ENCODE measurements at regions not wholly inside any gene's neighbourhood (a gene's known extent, or its start where the extent isn't known, plus 50 kb on each side); places are given as distances from the start of the nearest gene placed in this dataset.

- no peak overlapping the region for H3K4me3 ChIP-seq (replicated peaks in 1 of 2; ENCODE audit: low read depth in 2 of 2, low read length in 2 of 2)
- TF ChIP-seq, protein P1, sequence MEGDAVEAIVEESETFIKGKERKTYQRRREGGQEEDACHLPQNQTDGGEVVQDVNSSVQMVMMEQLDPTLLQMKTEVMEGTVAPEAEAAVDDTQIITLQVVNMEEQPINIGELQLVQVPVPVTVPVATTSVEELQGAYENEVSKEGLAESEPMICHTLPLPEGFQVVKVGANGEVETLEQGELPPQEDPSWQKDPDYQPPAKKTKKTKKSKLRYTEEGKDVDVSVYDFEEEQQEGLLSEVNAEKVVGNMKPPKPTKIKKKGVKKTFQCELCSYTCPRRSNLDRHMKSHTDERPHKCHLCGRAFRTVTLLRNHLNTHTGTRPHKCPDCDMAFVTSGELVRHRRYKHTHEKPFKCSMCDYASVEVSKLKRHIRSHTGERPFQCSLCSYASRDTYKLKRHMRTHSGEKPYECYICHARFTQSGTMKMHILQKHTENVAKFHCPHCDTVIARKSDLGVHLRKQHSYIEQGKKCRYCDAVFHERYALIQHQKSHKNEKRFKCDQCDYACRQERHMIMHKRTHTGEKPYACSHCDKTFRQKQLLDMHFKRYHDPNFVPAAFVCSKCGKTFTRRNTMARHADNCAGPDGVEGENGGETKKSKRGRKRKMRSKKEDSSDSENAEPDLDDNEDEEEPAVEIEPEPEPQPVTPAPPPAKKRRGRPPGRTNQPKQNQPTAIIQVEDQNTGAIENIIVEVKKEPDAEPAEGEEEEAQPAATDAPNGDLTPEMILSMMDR (IDR thresholded peaks at IDR 0.05; ENCODE audit: low read depth, low read length) = no peak
- DNase-seq (ENCODE audit: low read depth in 2 of 2) = no peak
Observed at GRCh38 chr10:130749911-130750310, 561.6 kb downstream of the TCERG1L start.

- no peak for DNase-seq (ENCODE audit: low read depth in 2 of 2)
- no peak overlapping the region for H3K4me3 ChIP-seq (replicated peaks in 1 of 2; ENCODE audit: low read depth in 2 of 2, low read length in 2 of 2)
- TF ChIP-seq, protein P1 (IDR thresholded peaks at IDR 0.05; ENCODE audit: low read depth, low read length) = no peak
Observed at GRCh38 chr10:130750441-130750840, 561.1 kb downstream of the TCERG1L start.

GRCh38 chr10:130751106-130751840 lies 560.2 kb downstream of the TCERG1L start:
- TF ChIP-seq, protein P1 (IDR thresholded peaks at IDR 0.05; ENCODE audit: low read depth, low read length) = no peak
- DNase-seq (ENCODE audit: low read depth in 2 of 2) = no peak
- no peak overlapping the region for H3K4me3 ChIP-seq (replicated peaks in 1 of 2; ENCODE audit: low read depth in 2 of 2, low read length in 2 of 2)

GRCh38 chr10:130751851-130752250 lies 559.7 kb downstream of the TCERG1L start:
- H3K4me3 ChIP-seq (replicated peaks in 1 of 2; ENCODE audit: low read depth in 2 of 2, low read length in 2 of 2) = no peak overlapping the region
- TF ChIP-seq, protein P1 (IDR thresholded peaks at IDR 0.05; ENCODE audit: low read depth, low read length) = no peak
- DNase-seq (ENCODE audit: low read depth in 2 of 2) = no peak

GRCh38 chr10:130756651-130757050 lies 554.9 kb downstream of the TCERG1L start:
- DNase-seq (ENCODE audit: low read depth in 2 of 2) = no peak
- no peak overlapping the region for H3K4me3 ChIP-seq (replicated peaks in 1 of 2; ENCODE audit: low read depth in 2 of 2, low read length in 2 of 2)
- TF ChIP-seq, protein P1 (IDR thresholded peaks at IDR 0.05; ENCODE audit: low read depth, low read length) = no peak

DNA sequence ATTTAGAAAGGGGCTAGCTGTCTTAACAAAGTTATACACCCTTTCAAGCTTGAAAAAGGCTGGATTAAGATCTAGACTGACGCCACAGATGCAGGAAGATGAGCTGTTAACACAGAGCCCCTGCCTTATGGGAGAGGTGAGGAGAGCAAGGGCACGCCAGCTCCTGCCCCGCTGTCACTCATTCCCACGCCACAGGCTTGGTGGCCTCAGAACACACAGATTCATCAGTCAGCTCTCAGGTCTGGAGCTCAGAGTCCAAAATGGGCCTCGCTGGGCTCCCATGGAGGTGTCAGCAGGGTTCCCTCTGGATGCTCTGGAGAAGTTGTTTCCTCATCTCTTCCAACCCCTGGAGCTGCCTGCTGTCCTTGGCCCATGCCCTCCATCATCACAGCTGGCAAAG lies 554.2 kb downstream of the TCERG1L start:
- TF ChIP-seq, protein P1 (IDR thresholded peaks at IDR 0.05; ENCODE audit: low read depth, low read length) = no peak
- no peak overlapping the region for H3K4me3 ChIP-seq (replicated peaks in 1 of 2; ENCODE audit: low read depth in 2 of 2, low read length in 2 of 2)
- DNase-seq (ENCODE audit: low read depth in 2 of 2) = no peak
